ENCODE measurements at regions not wholly inside any gene's neighbourhood (a gene's known extent, or its start where the extent isn't known, plus 50 kb on each side); places are given as distances from the start of the nearest gene placed in this dataset.

GRCh38 chr12:124664395-124665111 lies 97.1 kb upstream of the NCOR2 start:
- no peak for TF ChIP-seq CTCF (IDR thresholded peaks at IDR 0.05; ENCODE audit: low read depth, low read length, missing input control)
- TF ChIP-seq MAX (IDR thresholded peaks at IDR 0.05): no peak

Measured in liver (tissue), 2 donors.